H1 (cell line): ENCODE measurements at regions not wholly inside any gene's neighbourhood (a gene's known extent, or its start where the extent isn't known, plus 50 kb on each side); places are given as distances from the start of the nearest gene placed in this dataset.

Experiments
- CTCF ChIA-PET: fragments of 300-600 bp; sonication (Branson Sonifier 250); formaldehyde crosslinking; loops from one replicate; lab custom pipeline; 2021; ENCODE audit not compliant: partially characterized antibody; lab: Charles Lee
- POLR2A ChIA-PET: fragments of 300-600 bp; sonication (Branson Sonifier 250); formaldehyde crosslinking; loops from one replicate; lab custom pipeline; 2021; ENCODE audit warnings: inconsistent platforms; ENCODE audit not compliant: partially characterized antibody; lab: Charles Lee
- DNase-seq, 2 experiments: peaks; one replicate each; pipeline versions ENCODE4 v3.0.0 to v3.0.0-alpha.2; 2010 to 2022; ENCODE audit warnings: low spot score in 2 of 2, low read depth in 1 of 2, mixed read lengths in 1 of 2
- FAIRE-seq: peaks from 2 replicates; lab custom pipeline; 2011; peaks lifted over from hg19 to GRCh38; lab: Jason Lieb, UNC
- H2AFZ ChIP-seq: 2 replicates; pipeline ENCODE4 v1.8.1; 2012; ENCODE audit warnings: low read length, inconsistent platforms
- H2AK5ac ChIP-seq: 2 replicates; pipeline ENCODE4 v1.6.1; 2013; ENCODE audit warnings: low read depth, low read length
- H2BK120ac ChIP-seq: replicated peaks from 2 replicates; pipeline ENCODE3; 2013; ENCODE audit warnings: low read depth, low read length, inconsistent platforms
- H2BK12ac ChIP-seq: 2 replicates; pipeline ENCODE4 v1.6.1; 2013; ENCODE audit warnings: low read depth, low read length
- H2BK15ac ChIP-seq: 2 replicates; pipeline ENCODE4 v1.6.1; 2013; ENCODE audit warnings: low read length
- H2BK20ac ChIP-seq: 2 replicates; pipeline ENCODE4 v1.6.1; 2013; ENCODE audit warnings: low read length
- H2BK5ac ChIP-seq: 2 replicates; pipeline ENCODE4 v1.6.1; 2013; ENCODE audit warnings: low read depth, low read length
- H3K14ac ChIP-seq: 2 replicates; pipeline ENCODE4 v1.6.1; 2013; ENCODE audit warnings: inconsistent platforms; ENCODE audit not compliant: insufficient read length
- H3K18ac ChIP-seq: 2 replicates; pipeline ENCODE4 v1.6.1; 2013; ENCODE audit warnings: low read length; ENCODE audit errors: extremely low read depth
- H3K23ac ChIP-seq: 2 replicates; pipeline ENCODE4 v1.6.1; 2013; ENCODE audit warnings: inconsistent platforms; ENCODE audit not compliant: insufficient read length
- H3K23me2 ChIP-seq: 2 replicates; pipeline ENCODE4 v1.6.1; 2013; ENCODE audit warnings: low read depth, low read length
- H3K27ac ChIP-seq: 2 replicates; pipeline ENCODE4 v1.6.1; 2011; ENCODE audit warnings: low read depth, low read length, inconsistent platforms
- H3K27me3 ChIP-seq, 4 experiments: replicated peaks in 1 of 4; 1 replicate in 1 of 4; 2 replicates in 3 of 4; pipeline versions ENCODE4 v1.6.1 to v1.8.1; 2011 to 2013; ENCODE audit warnings: low read length in 3 of 4, mild to moderate bottlenecking in 3 of 4, inconsistent platforms in 2 of 4, mixed read lengths in 2 of 4, moderate library complexity in 1 of 4; ENCODE audit not compliant: control insufficient read depth in 3 of 4, insufficient read depth in 3 of 4; ENCODE audit errors: extremely low read depth in 1 of 4
- H3K36me3 ChIP-seq, 4 experiments: 2 replicates each; pipeline versions ENCODE4 v1.6.1 to v1.8.1; 2011 to 2013; ENCODE audit warnings: mild to moderate bottlenecking in 4 of 4, low read length in 3 of 4, moderate library complexity in 2 of 4, control low read depth in 1 of 4, inconsistent platforms in 1 of 4; ENCODE audit not compliant: insufficient read depth in 4 of 4, control insufficient read depth in 2 of 4
- H3K4ac ChIP-seq: replicated peaks from 2 replicates; pipeline ENCODE3; 2013; ENCODE audit warnings: low read length, low read depth, mixed read lengths, inconsistent platforms; ENCODE audit not compliant: insufficient read length
- H3K4me1 ChIP-seq, 4 experiments: replicated peaks in 1 of 4; 1 replicate in 1 of 4; 2 replicates in 3 of 4; pipeline versions ENCODE4 v1.6.1 to v1.8.1; 2011 to 2013; ENCODE audit warnings: low read length in 3 of 4, inconsistent platforms in 2 of 4, mixed read lengths in 1 of 4; ENCODE audit not compliant: insufficient read depth in 4 of 4, control insufficient read depth in 3 of 4
- H3K4me2 ChIP-seq, 2 experiments: 2 replicates each; pipeline versions ENCODE4 v1.6.1 to v1.8.1; 2011 to 2013; ENCODE audit warnings: low read depth in 2 of 2, low read length in 2 of 2, control low read depth in 1 of 2, inconsistent platforms in 1 of 2, mild to moderate bottlenecking in 1 of 2; ENCODE audit not compliant: insufficient read depth in 1 of 2
- H3K4me3 ChIP-seq, 4 experiments: fragments of 200-600, 300-600 bp in 1 of 4; sonication (generic), shearing (Covaris generic), sonication (Bioruptor Twin) in 1 of 4; 2 replicates each; pipeline versions ENCODE4 v1.5.1 to v1.8.1; 2011 to 2016; ENCODE audit warnings: low read length in 4 of 4, low read depth in 3 of 4, control low read depth in 2 of 4, inconsistent platforms in 2 of 4, mild to moderate bottlenecking in 2 of 4, mixed read lengths in 1 of 4, moderate library complexity in 1 of 4; ENCODE audit not compliant: insufficient read depth in 2 of 4; ENCODE audit errors: extremely low read depth in 1 of 4
- H3K56ac ChIP-seq: replicated peaks from 2 replicates; pipeline ENCODE3; 2013; ENCODE audit warnings: low read depth, mild to moderate bottlenecking, mixed read lengths, low read length, inconsistent platforms; ENCODE audit not compliant: insufficient read length
- H3K79me1 ChIP-seq: 2 replicates; pipeline ENCODE4 v1.6.1; 2013; ENCODE audit warnings: low read depth, low read length, control low read depth
- H3K79me2 ChIP-seq, 2 experiments: 2 replicates each; pipeline versions ENCODE4 v1.6.1 to v1.8.1; 2012 to 2013; ENCODE audit warnings: low read length in 2 of 2, mild to moderate bottlenecking in 2 of 2, inconsistent platforms in 1 of 2; ENCODE audit not compliant: insufficient read depth in 2 of 2, control insufficient read depth in 1 of 2
- H3K9ac ChIP-seq, 4 experiments: replicated peaks in 1 of 4; 1 replicate in 1 of 4; 2 replicates in 3 of 4; pipeline versions ENCODE4 v1.6.1 to v1.8.1; 2011 to 2013; ENCODE audit warnings: low read depth in 3 of 4, low read length in 3 of 4, control low read depth in 2 of 4, mild to moderate bottlenecking in 2 of 4, moderate library complexity in 2 of 4, inconsistent platforms in 1 of 4; ENCODE audit errors: extremely low read depth in 1 of 4
- H3K9me3 ChIP-seq, 2 experiments: 2 replicates each; pipeline versions ENCODE4 v1.6.1 to v1.8.1; 2012 to 2013; ENCODE audit warnings: mild to moderate bottlenecking in 2 of 2, moderate library complexity in 2 of 2, control low read depth in 1 of 2, inconsistent platforms in 1 of 2, low read depth in 1 of 2, low read length in 1 of 2, mixed read lengths in 1 of 2; ENCODE audit not compliant: insufficient read depth in 2 of 2
- H4K20me1 ChIP-seq, 2 experiments: replicated peaks in 1 of 2; 2 replicates each; pipeline versions ENCODE3 to v1.8.1; 2011 to 2013; ENCODE audit warnings: inconsistent platforms in 2 of 2, low read length in 2 of 2, mild to moderate bottlenecking in 1 of 2; ENCODE audit not compliant: insufficient read depth in 2 of 2, control insufficient read depth in 1 of 2
- H4K5ac ChIP-seq: 2 replicates; pipeline ENCODE4 v1.6.1; 2013; ENCODE audit warnings: low read length, low read depth, mixed read lengths, inconsistent platforms; ENCODE audit not compliant: insufficient read length
- H4K8ac ChIP-seq: 2 replicates; pipeline ENCODE4 v1.8.0; 2013; ENCODE audit warnings: mild to moderate bottlenecking, moderate library complexity, low read length, inconsistent platforms; ENCODE audit not compliant: insufficient read depth; ENCODE audit errors: extremely low read depth
- H4K91ac ChIP-seq: replicated peaks from 2 replicates; pipeline ENCODE3; 2013; ENCODE audit warnings: low read length, mixed read lengths, inconsistent platforms; ENCODE audit not compliant: insufficient read length
- GTF2F1 ChIP-seq: IDR thresholded peaks from 2 replicates; pipeline ENCODE4 v1.6.1; 2012; ENCODE audit warnings: low read depth, low read length, improper control_type of control experiment, borderline replicate concordance
- WGBS, 2 experiments: shearing (Covaris generic) in 1 of 2; methylation state at CpG; one replicate each; pipeline versions ENCODE4 v1.1.6 to v1.1.7; 2013 to 2015; ENCODE audit warnings: low lambda C conversion rate in 2 of 2, mixed read lengths in 2 of 2, inconsistent platforms in 1 of 2, low coverage in 1 of 2, missing lambda C conversion rate in 1 of 2; ENCODE audit not compliant: insufficient replicate concordance in 2 of 2, insufficient coverage in 1 of 2, insufficient read length in 1 of 2; ENCODE audit errors: extremely low coverage in 1 of 2, missing lambda C conversion rate in 1 of 2; 5-methylcytosine and 5-hydroxymethylcytosine counted together

DNA sequence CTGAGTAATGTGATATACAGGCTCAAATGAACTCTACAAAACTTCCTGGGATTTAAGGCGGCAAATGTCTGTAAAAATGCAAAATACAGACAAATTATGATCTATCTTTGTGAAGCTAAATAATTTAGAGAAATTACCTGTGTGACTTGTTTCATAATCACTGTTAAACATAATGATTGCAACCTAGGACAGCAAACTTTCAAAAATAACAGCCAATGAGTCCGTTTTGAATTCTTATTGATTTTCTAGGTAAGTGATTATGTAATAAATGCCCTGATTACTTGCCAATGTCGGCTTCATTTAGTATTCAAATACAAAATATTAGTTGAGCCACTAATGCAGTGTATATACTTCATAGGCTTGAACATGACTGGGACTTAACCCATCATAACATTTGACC is 238.2 kb upstream of the DAB2 start:
- Histone ChIP-seq H3K4me3 (no peak overlapping the region), H4K20me1 (no peaks in the 10 kb centered on the region), H4K8ac (no peak overlapping the region), H3K9ac (no peak overlapping the region), H3K4ac (no peak overlapping the region), H3K27ac (no peak overlapping the region), H2AFZ (no peak overlapping the region), H3K36me3 (no peaks in the 10 kb centered on the region), H4K5ac (no peak overlapping the region), H2AK5ac (no peak overlapping the region), H3K18ac (no peak overlapping the region), H3K79me1 (no peaks in the 10 kb centered on the region), H2BK120ac (no peak overlapping the region), H3K4me1 (peaks cover 0 to 3% (median 1%) of the 10 kb centered on the region in 4 experiments; a peak in 2 of 7 replicates)
- FAIRE-seq, result no peak
- WGBS, 2 experiments, result 88% methylated on average over 3 of the region's 3 CpGs; no CpG with 5 or more reads in 1 of the 2 experiments
- no peak for TF ChIP-seq GTF2F1
- TF ChIP-seq, all 59 proteins: peak for 0
- Histone ChIP-seq H3K14ac (no peak overlapping the region), H3K27me3 (peaks cover 0 to 2% (median 0%) of the 10 kb centered on the region in 4 experiments; a peak in 3 of 7 replicates), H2BK12ac (no peak overlapping the region), H3K79me2 (no peaks in the 10 kb centered on the region), H2BK20ac (no peak overlapping the region), H3K4me2 (no peak overlapping the region), H3K23me2 (no peaks in the 10 kb centered on the region), H4K91ac (no peak overlapping the region), H3K23ac (no peak overlapping the region), H3K56ac (no peak overlapping the region), H3K9me3 (peaks cover 0 to 9% of the 10 kb centered on the region in 2 experiments; a peak in 1 of 4 replicates), H2BK5ac (no peak overlapping the region), H2BK15ac (no peak overlapping the region)
- ChIA-PET POLR2A (no interaction called here), CTCF (interaction anchor here (1.0 kb wide), 1 partner anchor 28 kb away, joined by 3 read pairs; no protein-coding TSS in a partner anchor)
- DNase-seq, result no peak
